HepG2 (cell line): ENCODE measurements at regions not wholly inside any gene's neighbourhood (a gene's known extent, or its start where the extent isn't known, plus 50 kb on each side); places are given as distances from the start of the nearest gene placed in this dataset.

Experiments used
- CTCF ChIP-seq: sonication (generic); formaldehyde crosslinking; IDR thresholded peaks from 2 replicates; pipeline ENCODE4 v1.5.0; 2020; ENCODE audit warnings: mild to moderate bottlenecking, missing genetic modification reagents, moderate library complexity
- PBX3 ChIP-seq: sonication (generic); formaldehyde crosslinking; IDR thresholded peaks from 2 replicates; pipeline ENCODE4 v1.8.1; 2023; ENCODE audit warnings: missing genetic modification reagents, inconsistent platforms, borderline replicate concordance
- SOX6 ChIP-seq, 2 experiments: fragments of 450-650 bp in 1 of 2; sonication (generic) in 1 of 2; formaldehyde crosslinking in 1 of 2; IDR thresholded peaks; 2 replicates each; pipeline versions ENCODE4 v1.4.0 to v1.6.1; 2017 to 2020; ENCODE audit warnings: antibody characterized with exemption in 1 of 2, mild to moderate bottlenecking in 1 of 2, missing genetic modification reagents in 1 of 2
- ZNF274 ChIP-seq: sonication (generic); formaldehyde crosslinking; IDR thresholded peaks from 2 replicates; pipeline ENCODE4 v1.5.1; 2020; ENCODE audit warnings: mild to moderate bottlenecking, missing genetic modification reagents
- ZNF362 ChIP-seq: sonication (generic); formaldehyde crosslinking; IDR thresholded peaks from 2 replicates; pipeline ENCODE4 v1.4.0; 2020; ENCODE audit warnings: missing genetic modification reagents, mild to moderate bottlenecking, borderline replicate concordance
- ZNF775 ChIP-seq: sonication (generic); formaldehyde crosslinking; IDR thresholded peaks from 2 replicates; pipeline ENCODE4 v1.4.0; 2020; ENCODE audit warnings: missing genetic modification reagents, mild to moderate bottlenecking, moderate library complexity, borderline replicate concordance

GRCh38 chr13:105370011-105370650, 1165.3 kb downstream of the EFNB2 start:
- TF ChIP-seq ZNF362 (CRISPR knock-in tag): no peak
- TF ChIP-seq CTCF (CRISPR knock-in tag): no peak
- no peak for TF ChIP-seq ZNF775 (CRISPR knock-in tag)
- TF ChIP-seq ZNF274: no peak
- no peak for TF ChIP-seq PBX3
- no peak for TF ChIP-seq SOX6 (IDR thresholded peaks at IDR 0.05)
- TF ChIP-seq SOX6 (CRISPR knock-in tag; IDR thresholded peaks at IDR 0.05): no peak
